ENCODE measurements at regions not wholly inside any gene's neighbourhood (a gene's known extent, or its start where the extent isn't known, plus 50 kb on each side); places are given as distances from the start of the nearest gene placed in this dataset.
"Not testable (repeated sequence)": the region's sequence is repeated elsewhere in the genome, so short reads cannot be mapped to it uniquely, and the experiment has no call there.

DNA sequence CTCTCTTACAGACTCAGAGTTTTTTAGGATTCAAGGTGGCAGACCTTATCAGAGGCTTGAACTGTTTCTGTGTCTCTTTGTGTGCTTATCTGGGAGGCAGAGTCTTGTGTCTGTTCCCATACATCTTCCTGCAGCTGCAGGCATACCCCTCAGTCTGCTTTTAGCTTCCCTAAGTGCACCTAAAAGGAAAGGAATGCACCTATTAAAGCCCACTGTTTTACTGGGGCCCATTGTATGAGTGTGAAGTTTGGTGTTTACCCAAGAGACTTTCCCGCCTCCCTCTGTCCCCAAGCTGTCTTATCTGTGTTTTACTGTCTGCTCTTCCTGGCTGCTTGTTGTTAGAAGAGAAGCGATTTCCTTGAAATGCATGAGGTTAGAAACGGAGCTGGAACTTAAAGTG is 1757.3 kb upstream of the PIK3C3 start:
- DNase-seq = no peak

DNA sequence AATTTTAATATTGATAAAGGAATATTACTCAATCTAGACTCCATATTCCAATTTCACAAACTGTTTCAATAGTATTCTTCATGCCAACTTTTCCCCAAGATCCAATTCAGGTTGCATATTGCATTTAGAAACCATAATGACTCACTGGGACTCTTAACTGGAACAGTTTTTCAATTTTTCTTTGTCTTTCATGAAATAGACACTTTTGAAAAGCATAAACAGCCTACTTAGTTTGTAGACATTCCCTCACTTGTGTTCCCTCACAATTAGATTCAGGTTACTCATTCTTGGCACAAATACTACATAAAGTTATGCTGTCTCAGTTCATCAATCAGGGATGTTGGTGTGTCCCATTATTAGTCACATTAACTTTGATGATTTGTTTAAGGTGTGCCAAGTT is 1768.4 kb upstream of the PIK3C3 start:
- DNase-seq = no peak

DNA sequence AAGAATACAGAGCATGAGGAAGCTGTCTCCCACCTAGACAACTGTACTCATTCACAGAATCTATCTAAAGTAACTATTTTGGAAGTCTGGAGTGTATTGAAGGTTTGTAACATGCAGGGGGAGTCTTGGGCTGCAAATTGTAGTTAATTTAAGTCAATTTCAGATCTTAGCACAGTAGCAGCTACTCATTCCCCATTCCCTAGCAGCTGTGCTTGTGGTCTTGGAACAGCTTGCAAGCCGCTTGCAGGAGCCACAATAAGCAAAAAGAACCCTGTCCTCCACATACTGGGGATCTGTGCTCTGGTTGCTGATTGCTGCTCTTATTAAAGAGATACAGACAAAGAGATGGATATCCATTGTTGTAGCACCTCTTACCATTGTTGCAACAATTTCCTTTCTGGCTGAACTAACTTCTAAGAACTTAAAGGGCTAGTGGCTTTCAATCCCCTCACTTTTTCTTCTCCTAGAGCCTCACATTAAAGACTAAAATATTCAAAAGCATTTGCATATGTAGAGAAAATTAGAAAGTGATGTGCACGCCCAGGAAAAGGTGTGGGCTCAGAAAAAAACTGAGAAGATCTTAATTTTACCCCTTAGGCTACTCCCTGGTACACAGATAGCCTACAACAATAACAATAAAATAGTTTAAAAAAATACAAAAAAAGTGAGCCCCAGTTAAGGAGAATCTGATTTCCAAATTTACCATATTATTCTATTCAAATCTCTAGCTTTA is 1775.1 kb upstream of the PIK3C3 start:
- no peak for DNase-seq

DNA sequence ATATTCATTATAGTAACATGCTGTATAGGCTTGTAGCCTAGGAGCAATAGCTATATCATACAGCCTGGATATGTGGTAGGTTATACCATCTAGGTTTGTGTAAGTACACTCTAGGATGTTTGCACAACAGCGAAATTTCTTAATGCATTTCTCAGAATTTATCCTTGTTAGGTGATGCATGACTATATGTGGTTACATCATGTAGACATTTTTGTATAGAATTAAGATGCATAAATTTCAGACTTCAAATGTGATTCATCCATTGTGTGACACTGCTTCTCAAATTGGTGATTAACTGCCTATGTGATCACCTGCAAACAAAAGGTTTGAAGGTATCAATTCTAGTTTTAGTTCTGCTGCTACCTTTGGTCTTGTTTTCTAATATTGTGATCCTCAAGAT is 1787.0 kb upstream of the PIK3C3 start:
- DNase-seq = no peak

DNA sequence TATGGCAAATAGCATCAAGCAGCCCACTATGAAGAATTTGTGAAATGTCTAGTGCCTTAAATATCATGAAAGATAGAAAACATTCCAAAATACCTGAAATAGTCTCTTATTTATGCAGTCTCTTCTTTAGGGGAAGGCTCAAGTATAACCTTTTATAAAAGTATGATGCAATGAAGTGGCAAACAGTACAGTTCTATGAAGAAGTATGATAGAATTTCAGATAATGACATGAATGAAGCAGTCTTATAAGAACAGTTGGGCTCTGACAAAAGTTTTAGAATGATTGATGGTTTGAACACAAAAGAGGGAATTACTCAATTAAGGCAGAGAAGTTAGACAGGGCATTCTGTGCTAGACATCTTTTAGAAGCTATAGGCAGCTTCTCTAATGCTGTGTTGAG is 1791.8 kb upstream of the PIK3C3 start:
- no peak for DNase-seq

DNA sequence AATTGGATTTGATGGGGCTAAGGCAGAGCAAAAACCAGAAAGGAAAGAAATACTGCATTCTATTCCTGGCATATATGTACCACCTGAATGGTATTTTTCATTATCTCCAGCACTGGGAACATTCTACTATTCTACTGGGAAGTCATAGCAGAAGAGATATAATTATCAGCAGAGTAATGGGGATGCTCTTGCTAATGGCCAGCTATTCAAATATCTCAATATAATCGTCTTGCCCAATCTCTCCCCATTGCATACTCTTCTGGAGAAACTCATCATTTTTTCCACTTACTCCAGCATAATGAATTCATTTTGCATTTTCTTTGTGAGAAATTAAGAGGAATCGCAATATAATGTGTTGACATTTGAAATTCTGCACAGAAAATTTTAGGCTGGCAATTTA is 1794.7 kb upstream of the PIK3C3 start:
- DNase-seq = no peak

DNA sequence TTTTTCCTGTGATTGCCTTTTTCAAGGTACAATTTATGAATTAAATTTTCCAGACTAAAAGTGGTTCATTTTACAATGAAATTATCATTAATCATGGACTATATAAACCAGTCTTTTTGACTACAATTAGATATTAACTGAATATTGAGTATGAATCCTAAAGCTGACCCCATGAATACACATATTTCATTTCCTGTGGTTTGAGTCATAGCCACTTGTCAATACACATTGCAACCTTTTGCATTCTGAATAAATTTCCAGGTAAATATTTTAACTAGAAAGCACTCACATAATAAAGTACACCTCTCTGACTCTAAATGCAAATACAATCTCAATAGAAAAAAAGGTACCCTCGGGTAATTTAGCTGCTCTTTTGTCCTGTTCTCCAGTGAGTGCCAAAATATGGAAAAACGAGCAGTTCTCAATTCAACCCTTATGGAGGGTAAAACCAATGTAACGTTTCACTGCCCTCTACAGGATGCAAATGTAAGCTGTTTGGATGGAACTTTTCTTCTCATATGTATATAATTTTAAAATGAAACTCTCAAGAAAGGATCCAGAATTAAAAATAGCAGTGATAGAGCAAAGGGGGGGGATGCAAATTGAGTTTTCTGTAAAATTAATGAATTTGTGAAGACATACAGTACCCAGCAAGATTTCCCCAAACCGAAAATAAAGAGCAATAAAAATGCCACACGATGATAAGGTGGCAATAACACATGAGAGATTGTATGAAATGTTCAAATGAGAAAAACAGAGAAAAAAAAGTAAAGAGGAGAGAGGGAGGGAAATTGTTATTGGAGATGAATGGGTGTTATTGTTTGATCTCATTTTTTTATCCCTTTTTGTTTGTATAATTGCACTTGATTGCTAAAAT is 1795.7 kb upstream of the PIK3C3 start:
- peak; percentile 59 for DNase-seq

DNA sequence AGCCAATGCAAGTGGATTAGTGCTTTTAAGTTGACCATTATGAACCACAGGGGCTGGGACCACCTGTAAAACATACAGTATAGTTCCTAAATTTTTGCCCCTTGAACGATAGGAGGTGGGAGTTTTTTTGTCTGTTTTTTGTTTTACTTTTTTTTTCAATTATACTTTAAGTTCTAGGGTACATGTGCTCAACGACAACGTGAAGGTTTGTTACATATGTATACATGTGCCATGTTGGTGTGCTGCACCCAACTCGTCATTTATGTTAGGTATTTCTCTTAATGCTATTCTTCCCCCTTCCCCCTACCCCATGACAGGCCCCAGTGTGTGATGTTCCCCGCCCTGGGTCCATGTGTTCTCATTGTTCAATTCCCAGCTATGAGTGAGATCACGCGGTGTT is 1797.9 kb upstream of the PIK3C3 start:
- no peak for DNase-seq

DNA sequence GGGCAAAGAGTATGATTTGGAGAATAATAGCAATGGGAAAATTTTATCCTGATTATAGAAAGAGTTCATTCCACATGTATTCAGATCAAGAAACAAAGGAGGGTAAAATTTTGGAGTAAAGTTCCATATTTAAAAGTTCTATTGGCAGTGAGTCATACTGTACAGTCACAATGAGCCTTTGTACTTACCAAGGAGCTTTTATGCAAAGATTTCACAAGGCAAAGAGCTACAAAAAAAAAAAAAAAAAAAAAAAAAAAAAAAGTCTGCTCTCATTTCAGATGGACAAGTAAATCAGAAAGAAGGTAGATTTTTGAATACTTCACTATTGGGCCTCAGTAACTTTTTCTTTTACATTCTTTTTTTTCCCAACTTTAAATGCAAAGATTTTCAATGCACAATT is 1802.2 kb upstream of the PIK3C3 start:
- DNase-seq = no peak

DNA sequence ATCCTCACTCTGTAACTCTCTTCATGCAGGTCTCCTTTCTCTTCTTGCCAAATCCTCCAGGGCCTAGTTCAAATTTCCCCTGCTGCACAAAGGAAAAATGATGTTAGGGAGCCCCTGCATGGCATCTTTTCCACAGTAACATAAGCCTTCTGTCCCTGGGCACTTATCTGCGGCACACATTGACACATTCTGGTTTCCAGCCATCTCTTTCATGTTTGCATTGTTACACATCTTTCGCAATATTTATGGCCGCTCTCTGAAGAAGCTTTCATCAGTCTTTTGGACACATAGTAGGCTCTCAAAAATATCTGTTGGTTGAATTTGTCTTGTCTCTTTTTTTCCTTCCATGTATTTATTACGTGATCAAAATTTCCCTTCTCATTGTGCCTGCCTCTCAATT is 1806.1 kb upstream of the PIK3C3 start:
- DNase-seq = no peak

DNA sequence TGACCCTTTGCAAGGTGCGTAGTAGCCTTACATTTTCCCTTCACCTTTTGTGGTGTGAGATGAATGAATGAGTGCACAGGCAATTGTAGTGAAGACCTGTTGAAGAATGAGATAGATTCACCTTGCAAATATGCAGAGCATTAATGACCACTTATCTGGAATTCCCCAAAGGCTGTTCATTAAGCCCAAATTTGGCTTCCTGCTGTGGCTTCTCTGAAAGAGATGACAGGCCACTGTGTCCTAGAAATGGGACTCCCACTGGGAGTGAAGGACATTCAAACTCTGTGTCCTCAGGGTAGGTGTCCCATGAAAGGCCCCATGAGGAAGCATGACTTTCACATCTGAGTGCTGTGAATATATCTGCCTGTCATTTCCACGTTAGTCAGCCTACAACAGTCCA is 1821.8 kb upstream of the PIK3C3 start:
- no peak for DNase-seq

DNA sequence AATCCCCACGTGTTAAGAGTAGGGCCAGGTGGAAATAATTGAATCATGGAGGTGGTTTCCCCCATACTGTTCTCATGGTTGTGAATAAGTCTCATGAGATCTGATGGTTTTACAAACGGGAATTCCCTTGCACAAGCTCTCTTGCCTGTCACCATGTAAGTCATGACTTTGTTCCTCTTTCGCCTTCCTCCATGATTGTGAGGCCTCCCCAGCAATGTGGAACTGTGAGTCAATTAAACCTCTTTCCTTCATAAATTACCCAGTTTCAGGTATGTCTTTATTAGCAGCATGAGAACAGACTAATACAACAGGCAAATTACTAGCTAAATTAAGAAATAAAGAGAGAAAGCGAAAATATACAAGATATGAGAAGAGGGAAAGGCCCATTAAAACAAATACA is 1822.6 kb upstream of the PIK3C3 start:
- not testable (repeated sequence) for DNase-seq

DNA sequence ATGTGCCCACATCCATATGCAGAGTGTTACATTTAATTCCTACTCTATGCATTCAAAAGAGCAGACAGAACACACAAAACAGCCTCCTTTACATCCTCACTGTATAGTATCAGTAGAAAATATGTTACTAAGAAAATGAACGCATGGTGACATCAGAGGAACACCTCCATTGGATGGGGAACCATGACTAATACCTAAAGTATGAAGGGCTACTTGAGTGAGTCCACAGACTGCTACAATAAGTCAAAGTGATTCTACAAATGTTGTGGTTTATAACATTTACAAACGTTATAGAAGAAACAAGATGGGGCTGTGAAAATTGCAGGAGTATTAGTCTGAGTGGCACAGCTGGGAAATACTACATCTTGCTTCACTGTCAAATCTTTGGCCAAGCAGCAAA is 1830.9 kb upstream of the PIK3C3 start:
- DNase-seq = no peak

DNA sequence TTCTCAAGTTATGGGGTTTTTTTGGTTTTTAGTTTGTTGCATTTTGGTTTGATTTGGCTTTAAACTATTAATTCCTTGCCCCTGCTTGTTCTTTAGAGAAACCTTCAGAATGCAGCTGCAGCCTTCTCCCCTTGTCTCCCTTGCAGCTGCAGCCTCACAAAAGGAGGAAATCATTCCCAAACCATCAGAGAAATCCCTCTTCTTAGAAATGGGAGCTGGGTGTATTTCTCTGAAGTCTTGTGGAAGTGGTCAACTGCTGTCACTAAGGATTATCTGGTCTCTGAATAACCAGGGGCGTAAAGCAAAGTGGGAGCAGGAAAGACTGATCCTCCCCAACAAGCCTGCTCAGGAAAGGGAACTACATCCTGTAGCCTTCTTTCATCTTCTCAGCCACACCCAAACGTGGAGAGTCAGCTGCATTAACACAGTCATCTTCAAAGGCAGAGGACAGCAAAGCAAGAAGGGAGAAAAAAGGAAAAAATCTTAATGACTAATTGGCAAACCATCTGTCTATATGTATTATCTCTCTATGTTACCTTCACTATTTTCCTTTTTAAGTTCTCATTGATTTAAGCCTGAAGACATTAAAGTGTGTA is 1834.1 kb upstream of the PIK3C3 start:
- DNase-seq = no peak

DNA sequence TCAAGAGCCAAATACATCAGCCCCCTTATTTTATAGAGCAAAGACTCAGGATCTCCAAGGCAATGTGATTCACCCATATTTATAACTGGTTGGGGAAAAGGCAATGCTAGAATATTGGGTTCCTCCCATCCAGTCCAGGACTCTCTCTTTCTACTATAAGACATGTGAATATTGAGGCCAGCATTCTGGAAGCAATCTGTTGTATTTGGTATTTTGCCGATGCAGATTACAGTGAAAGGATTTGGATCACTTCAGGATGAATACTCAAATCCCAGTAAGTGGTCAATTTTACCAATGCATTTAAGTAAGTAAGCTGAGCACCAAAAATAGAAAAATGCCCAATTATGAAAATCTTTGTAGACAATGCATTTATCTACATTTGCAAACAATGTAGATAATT is 1834.7 kb upstream of the PIK3C3 start:
- no peak for DNase-seq

DNA sequence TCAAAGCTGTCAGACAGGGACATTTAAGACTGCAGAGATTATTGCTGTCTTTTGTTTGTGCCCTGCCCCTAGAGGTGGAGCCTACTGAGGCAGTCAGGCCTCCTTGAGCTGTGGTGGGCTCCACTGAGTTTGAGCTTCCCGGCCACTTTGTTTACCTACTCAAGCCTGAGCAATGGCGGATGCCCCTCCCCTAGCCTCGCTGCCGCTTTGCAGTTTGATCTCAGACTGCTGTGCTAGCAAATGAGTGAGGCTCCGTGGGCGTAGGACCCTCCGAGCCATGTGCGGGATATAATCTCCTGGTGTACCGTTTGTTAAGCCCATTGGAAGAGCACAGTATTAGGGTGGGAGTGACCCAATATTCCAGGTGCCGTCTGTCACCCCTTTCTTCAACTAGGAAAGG is 1835.5 kb upstream of the PIK3C3 start:
- DNase-seq = not testable (repeated sequence)

DNA sequence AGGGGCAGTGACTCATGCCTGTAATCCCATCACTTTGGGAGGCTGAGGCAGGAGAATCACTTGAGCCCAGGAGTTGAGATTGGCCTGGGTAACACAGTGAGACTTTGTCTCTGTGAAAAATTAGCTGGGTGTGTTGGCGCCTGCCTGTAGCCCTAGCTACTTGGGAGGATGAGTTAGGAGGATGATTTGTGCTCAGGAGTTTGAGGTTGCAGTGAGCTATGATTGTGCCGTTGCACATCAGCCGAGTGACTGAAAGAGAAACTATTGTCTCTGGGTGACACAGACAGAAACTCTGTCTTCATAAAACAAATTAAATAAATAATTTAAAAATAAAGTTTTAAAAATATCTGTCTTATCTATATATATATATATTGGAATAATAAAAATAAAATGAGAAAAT is 1844.6 kb upstream of the PIK3C3 start:
- no peak for DNase-seq

DNA sequence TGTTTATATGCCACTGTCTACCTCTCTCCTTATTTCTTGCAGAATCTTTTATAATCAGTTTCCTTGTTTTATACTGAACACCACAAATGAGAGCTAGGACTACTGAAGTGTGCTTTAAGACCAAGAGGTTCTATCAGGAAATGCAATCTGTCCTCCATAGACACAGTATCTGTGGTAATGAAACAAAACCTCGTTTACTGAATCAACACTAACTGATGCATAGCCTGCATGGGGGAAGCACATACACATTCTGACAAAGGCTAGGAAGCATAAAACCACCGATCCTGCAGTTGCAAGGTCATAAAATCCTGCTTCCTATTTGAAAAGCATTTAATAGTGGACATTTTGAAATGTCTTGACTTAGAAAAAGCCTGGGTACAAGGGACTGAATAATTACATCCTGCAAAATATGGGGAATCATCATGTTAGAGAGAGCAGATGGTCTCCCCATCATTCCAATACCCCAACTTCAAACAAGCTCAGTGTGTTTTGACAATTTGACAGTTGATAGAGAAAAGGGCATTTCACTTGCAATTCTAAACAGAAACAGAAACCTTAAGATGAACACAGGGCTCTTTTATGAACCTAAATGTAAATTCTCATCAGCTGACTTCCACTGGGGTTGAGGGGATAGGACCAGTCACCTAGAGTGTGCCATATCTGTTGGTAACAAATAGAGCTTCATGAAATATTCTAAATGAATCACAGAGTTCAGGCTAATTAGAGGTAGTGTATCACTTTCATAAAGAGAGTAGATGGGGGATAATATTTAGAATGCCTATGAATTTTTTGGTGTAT is 1845.6 kb upstream of the PIK3C3 start:
- DNase-seq = no peak

DNA sequence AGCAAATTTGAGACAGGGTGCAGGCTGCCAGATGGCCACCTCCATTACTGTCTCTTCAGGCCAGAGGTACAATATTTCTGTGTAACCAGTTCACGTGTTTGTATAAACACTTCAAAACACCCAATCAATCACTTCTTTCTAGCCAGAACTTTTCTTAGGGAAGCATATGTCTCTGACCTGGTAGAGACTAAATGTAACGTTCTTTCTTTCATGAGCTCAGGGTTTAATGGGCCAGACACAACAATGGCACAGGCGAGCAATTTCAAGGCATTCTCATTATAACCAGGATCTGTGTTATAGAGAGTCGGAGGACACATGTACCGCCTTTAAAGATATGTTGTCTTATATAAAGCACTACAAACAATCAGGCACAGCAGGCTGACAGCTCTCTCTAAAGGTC is 1846.4 kb upstream of the PIK3C3 start:
- DNase-seq = peak; percentile 46

DNA sequence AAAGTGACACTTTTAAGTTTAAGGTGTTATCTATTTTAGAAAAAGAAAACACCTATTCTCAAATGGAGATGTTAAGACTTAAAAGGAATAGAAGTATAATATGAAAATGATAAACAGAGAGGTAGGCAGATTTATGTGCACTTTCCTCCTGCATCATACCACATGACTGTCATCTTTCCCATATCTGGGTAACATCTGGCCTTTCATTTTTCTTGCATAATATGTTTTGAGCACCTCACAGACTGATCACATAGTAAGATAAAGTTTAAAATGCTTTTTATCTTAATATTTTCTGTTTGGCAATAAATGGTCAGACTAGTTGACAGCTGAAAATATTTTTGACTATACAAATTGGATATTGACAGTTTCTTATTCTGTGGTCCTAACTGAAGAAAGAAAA is 1852.1 kb upstream of the PIK3C3 start:
- DNase-seq = no peak

DNA sequence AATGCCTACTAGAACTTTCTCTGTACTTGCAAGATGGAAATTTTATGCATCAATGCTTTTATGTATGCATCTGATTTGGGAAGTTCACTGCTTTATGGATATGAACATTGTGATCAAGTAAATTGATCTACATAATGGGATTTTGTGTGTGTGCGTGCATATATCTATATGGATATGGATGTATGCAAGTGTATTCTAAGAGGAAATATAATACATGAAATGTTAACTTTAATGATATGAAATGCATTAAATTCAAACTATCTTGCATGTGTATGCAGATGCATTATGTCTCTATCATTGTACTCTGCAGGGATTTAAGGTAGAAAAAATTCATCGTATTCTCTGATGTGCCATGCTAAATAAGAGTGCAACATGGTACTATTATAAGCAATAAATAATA is 1855.4 kb upstream of the PIK3C3 start:
- no peak for DNase-seq

DNA sequence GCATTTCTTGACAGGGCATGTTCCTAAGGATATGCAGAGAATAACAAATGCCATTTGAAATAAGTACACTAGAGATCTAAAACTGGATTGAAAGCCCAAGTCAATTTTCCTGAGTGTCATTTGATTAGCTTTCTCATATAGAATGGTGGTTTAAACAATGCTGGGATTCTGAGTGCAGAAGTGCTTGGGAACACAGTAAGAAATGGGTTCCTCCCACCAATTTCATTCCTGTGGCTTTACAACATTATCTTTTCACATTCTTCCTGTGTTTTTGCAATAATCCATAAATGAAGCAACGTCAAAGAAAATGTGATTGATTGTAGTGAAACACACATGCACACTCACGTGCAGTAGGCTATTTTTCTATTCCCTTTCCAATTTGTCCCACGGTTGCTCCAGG is 1858.4 kb upstream of the PIK3C3 start:
- DNase-seq = no peak

DNA sequence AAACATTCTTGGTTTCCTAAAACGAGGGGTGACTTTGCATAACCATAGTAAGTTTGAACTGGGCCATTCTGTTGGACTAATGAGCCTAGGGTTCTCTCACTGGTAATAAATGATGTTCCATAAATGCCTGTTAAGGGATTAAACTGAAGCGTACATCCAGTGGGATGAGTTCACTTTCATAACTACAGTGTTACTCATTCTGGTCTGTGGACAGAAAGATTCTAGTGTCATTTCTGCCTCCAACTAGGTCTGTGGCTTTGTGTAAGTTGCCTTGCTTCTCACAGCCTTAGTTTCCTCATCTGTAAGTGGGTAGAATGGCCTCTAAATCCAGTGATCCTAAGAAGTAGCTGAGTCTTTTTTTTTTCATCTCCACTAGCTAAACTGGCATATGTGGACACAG is 1860.6 kb upstream of the PIK3C3 start:
- no peak for DNase-seq
